Caki2 (cell line): ENCODE measurements at regions not wholly inside any gene's neighbourhood (a gene's known extent, or its start where the extent isn't known, plus 50 kb on each side); places are given as distances from the start of the nearest gene placed in this dataset.
"Not testable (repeated sequence)": the region's sequence is repeated elsewhere in the genome, so short reads cannot be mapped to it uniquely, and the experiment has no call there.

ENCODE experiments used
- DNase-seq: peaks from one replicate; pipeline ENCODE4 v3.0.0-alpha.2; 2015; ENCODE audit warnings: low read depth
- in situ Hi-C: cut with HindIII; loops from 2 replicates; pipeline ENCODE4 v1.10.0; 2016; ENCODE audit warnings: low sequenced_read_pairs, low pct_unique_long_range_greater_than_20kb, mixed read lengths

DNA sequence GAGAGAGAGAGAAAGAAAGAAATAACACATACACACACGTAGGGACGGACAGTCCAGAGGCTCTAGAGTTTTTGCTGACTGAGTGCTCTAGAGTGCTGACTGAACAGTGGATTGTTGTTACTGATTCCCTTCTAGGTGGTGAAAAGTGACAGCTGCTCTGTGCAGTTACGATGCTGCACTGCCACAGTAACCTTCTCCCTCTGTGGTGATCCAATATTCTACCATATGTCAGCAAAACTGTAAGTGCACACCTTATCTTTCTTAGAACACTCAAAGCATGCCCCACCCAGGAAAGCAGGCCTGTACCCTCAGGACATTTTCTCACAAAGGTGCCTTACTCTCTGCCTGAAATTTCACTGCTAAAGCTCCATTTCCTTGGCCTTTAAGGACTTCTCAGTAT, 1023.5 kb downstream of the TYW1 start:
- in situ Hi-C loops: no loop called here
- DNase-seq: no peak

DNA sequence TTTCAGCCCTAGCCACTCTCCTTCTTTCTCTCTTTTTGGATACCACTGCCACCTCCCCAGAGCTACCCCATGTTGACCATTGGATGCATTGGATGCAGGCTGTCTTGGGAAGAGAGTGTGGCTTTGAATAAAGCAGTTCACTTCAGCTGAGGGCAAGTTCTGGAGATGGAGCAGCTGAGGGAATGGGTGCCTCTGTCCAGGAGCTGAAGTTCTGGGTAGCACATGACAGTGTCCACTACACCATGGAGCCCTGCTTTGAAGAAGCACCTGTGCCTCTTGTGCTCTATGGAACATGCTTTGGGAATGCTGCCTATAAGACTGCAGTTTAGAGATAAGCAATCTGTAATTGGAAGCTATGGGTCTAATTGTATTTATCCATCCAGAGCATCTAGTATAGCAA, 1028.7 kb downstream of the TYW1 start:
- DNase-seq: no peak
- in situ Hi-C loops: no loop called here

DNA sequence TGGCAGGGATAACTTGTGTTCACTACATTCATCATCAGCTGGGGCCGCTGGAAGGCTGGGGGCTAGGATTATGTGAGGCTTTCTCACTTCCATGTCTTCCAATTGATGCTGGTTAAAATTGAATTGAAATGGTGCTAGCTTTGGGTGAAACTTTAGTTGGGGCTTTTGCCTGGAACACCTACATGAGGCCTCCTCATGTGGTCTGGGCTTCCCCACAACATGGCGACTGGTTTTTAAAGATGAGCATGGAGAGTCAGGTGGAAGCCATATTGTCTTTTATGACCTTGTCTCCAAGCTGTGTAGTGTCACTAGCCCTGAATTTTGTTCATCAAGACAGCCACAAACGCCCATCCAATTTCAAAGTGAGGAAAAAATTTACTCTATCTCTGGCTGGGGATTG, 1033.9 kb downstream of the TYW1 start:
- no peak for DNase-seq
- in situ Hi-C loops: no loop called here

DNA sequence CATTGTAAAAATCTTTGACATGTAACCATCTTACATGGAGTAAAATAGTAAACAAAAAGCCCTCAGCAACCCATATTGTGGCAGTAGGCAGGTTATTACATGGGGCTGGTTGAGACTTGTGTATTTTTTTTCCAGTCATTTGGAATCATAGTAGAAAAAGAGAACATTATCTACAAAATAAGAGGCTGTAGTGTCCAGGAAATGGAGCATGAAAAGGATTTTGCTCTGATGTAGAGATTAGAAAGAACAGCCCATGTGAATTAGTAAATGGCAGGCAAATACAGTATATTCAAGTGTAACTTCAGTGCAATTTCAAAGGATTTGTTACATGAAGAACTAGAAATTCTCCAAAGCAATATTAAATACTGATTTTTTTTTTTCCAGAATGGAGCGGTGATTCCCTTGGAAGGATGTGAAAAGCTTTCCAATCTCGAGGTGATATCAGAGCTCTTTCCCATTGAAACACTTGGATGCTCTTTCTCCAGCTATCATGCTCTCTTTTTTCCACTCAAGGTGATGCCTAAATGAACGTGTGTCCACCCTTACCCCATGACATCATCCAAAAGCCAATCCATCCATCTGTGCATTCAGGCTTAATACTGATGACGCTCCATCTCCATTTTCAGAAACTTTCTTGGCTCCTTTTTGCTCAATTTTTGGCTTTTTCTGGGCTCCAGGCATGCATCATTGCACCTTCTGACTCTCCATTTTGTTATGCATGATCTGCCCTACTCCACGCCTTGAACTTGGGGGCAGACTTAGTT, 1034.7 kb downstream of the TYW1 start:
- in situ Hi-C loops: no loop called here
- DNase-seq: no peak

DNA sequence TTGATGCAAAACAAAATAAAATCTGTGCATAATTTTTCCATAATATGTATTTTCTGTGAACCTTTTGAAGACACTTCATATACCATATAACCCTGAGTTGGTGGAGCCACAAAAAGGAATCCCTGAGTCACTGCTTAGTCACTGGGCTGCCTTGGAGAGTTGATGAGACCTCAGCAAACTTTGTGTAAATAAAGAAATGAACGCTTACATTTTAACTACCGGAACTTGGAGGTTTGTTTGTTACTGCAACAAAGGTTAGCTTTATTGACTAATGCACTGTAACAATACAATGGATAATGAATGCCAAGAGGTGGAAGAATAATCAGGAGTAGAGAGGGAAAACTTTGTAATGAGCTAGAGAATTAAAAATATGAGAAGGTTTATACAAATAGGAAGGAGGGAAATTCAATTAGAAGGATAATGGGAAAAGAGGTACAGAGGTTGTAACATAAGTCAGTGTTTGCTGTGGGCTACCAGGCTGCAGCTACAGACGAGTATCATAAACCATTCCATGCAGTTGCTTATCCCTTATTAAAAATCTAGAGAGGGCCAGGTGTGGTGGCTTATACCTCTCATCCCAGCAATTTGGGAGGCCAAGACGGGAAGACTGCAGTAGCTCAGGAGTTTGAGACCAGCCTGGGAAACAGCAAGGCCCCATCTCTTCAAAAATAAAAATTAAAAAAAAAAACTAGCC, 1042.1 kb downstream of the TYW1 start:
- DNase-seq: peak; percentile 69
- in situ Hi-C loops: no loop called here

DNA sequence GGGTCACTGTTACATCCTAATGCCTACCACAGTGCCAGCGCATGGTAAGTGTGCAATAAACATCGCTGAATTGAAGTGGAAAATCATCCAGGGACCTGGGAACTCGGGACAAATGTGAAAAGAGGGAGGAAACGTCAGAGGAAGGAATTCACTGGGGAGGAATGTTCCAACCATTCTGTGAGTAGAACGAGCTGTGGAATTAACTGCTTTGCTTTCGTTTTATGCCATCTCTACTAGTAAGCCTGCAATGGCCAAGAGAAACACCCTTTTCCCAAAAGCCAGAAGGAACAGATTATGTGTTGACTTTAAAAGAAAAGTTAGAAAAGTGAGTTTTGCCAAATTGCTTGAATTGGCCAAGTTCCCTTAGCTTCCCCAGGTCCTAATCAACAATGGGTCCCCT, 1044.9 kb downstream of the TYW1 start:
- DNase-seq: no peak

DNA sequence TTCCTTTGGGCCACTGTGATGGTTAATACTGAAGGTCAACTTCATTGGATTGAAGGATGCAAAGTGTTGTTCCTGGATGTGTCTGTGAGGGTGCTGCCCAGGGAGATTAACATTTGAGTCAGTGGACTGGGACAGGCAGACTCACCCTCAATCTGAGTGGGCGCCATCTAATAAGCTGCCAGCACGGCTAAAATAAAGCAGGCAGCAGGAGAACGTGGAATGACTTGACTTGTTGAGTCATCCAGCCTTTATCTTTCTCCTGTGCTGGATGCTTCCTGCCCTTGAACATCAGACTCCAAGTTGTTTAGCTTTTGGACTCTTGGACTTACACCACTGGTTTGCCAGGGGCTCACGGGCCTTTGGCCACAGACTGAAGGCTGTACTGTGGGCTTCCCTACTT, 1046.9 kb downstream of the TYW1 start:
- in situ Hi-C loops: no loop called here
- no peak for DNase-seq

More for the DNA sequence above, 1044.9 kb downstream of the TYW1 start:
- in situ Hi-C loops: no loop called here

DNA sequence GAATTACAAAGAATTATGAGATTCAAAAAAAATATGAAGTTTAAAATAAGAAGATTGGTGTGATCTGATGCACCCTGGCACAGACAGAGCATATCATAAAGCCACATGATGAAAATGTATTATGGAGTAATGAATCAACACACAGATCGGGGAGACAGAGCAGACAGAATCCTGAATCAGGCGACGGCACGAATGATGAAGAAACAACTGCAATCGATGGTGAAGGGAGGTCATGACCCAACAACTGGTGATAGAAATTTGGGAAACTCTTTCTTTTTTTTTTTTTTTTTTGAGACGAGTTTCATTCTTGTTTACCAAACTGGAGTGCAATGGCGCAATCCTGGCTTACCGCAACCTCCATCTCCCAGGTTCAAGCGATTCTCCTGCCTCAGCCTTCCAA, 1054.0 kb downstream of the TYW1 start:
- in situ Hi-C loops: no loop called here
- DNase-seq: no peak

DNA sequence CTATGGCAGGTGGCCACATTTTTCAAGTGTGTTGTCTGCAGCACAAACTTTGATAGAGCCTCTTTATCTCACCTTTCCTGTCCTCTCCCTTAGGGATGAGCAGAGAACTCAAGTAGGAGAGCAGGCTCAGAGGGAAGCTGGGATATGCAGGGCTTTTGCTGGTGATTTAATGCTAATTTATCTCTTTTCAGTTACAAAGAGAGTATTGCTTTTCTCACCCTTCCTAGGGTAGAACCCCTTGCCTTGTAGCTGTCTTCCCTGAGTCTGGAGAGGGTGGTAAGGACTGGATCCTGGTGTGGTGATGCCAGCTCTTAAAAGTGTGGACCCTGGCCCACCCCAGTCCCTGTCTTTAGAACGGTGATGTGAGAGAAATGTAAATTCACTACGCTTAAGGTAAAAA, 1061.4 kb downstream of the TYW1 start:
- DNase-seq: no peak
- in situ Hi-C loops: no loop called here

DNA sequence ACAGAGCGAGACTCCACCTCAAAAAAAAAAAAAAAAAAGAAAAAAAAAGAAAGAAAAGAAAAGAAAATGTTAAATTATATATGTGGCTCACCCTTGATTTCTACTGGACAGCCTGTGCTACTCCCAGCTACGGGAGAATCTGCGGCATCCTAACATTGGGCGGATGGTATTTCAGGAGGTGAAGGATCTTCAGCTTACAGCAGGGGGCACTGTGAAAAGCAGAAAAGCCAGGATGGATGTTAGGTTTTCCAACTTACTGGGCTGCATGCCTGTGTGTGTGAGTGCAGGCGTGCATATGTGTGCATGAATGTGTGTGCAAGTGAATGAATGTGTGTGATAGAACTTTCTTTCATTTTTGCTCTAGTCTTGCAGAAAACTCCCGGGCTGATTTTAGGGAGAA, 1066.5 kb downstream of the TYW1 start:
- DNase-seq: no peak
- in situ Hi-C loops: no loop called here

DNA sequence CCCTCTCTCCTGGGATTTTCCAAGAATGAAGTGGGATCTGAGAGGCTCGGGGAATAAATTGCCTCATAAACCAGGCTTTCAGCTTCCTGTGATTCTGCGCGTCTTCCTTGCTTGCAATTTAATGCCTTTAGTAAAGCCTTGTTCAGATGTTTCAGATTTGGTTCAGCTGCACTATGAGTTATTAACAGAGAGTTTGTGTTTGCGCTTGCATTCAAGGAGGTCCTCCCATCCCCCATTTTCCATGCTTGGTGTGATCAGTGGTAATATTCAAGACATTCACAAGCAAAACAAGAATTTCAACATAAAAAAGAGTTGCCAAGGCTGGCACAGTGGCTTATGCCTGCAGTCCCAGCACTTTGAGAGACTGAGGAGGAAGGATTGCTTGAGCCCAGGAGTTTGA, 1068.9 kb downstream of the TYW1 start:
- in situ Hi-C loops: no loop called here
- DNase-seq: no peak

DNA sequence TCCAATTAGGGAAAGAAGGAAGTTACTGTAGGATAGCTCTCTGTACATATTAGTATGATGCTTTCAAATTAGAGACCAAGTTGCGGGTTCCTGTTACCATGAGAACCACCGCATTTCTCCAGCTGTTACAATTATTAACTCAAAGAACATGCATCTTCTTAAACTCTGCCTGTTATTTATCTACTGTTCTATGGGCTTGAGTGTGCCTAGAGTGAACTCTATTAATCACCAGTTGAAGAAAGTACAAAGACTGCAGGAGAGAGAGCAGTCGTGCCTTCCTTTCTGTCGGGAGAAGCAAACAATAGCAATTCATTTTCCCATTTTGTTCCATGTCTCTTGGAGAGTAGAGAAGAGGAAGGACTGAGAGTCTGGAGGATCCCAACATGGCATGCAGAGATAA, 1071.2 kb downstream of the TYW1 start:
- in situ Hi-C loops: no loop called here
- DNase-seq: no peak

DNA sequence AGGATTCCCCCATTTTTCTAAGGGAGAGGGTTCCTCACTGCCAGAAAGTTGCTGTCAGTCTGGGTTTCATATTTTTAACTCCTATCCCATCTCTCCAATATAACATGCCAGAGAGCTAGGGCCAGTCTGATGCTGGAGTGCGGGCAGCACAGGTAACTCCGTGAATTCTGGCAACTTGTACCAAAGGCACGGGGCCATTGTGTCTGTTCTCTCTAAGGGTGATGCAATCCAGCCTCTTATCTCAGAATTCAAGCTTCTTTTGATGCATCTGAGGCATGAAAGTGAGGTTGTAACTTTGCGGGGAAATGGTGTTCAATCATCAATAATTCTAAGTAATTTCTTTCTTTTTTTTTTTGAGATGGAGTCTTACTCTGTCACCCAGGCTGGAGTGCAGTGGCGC, 1074.4 kb downstream of the TYW1 start:
- in situ Hi-C loops: no loop called here
- no peak for DNase-seq

DNA sequence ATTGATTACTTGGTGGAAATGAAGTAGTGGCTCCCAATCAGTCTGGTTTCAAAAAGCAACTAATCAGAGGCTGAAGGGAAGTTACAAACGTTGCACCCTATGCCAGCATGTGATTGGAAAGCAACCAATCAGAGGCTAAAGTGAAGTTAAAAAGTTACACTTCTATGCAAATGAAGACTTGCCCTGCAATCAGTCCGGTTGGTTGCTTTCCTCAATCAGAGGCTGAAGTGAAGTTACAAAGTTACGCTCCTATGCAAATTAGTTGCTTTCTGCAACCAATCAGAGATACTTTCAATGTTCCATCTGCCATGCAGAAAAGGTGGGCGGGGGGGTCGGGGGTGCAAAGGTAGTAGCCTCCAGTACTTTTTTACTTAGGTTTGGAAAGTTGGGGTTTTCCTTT, 1077.1 kb downstream of the TYW1 start:
- in situ Hi-C loops: no loop called here
- DNase-seq: peak; percentile 83

DNA sequence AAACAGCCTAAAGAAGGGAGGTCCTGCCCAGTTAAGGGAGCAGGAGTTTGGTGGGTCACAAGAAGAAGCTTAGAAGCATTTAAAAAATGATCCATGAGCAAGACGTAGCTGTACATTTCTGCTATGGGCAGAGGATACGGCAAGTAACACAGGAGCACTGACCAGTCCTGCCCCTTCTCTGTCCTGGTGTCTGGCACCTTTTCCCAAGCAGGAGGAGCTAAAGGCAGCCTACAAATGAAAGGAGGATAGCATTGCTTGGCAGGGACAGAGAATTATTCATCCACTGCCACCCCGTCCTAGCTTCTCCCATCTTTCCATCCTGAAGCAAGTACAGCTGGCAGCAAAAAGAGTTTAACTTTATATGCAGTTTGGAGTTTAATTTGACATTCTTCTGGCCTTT, 1077.6 kb downstream of the TYW1 start:
- in situ Hi-C loops: no loop called here
- DNase-seq: peak; percentile 86

DNA sequence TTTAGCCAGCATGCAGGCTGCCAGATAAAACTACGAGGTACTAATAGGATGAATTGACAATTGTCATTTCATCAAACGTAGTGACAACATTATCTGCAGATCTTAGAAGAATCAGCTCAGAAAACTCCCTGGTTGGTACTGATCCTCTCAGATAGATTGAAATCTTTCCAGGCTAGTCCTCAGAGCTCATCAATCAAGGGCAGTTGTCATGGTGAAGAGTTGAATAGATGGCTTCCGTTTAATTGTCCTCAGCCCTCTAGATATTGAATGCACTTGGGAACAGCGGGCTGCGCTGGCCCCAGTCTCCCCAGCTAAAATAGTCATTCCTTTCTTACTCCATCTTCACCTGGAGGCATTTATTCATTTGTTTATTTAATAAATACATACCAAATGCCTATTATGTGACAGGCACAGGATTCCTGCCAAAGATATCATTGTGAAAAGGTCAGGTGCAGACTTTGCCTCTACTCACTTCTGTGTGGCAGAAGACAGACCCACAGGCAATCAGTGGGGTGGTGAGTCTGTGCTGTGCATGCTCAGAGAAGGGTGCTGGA, 1081.6 kb downstream of the TYW1 start:
- in situ Hi-C loops: no loop called here
- peak; percentile 80 for DNase-seq

DNA sequence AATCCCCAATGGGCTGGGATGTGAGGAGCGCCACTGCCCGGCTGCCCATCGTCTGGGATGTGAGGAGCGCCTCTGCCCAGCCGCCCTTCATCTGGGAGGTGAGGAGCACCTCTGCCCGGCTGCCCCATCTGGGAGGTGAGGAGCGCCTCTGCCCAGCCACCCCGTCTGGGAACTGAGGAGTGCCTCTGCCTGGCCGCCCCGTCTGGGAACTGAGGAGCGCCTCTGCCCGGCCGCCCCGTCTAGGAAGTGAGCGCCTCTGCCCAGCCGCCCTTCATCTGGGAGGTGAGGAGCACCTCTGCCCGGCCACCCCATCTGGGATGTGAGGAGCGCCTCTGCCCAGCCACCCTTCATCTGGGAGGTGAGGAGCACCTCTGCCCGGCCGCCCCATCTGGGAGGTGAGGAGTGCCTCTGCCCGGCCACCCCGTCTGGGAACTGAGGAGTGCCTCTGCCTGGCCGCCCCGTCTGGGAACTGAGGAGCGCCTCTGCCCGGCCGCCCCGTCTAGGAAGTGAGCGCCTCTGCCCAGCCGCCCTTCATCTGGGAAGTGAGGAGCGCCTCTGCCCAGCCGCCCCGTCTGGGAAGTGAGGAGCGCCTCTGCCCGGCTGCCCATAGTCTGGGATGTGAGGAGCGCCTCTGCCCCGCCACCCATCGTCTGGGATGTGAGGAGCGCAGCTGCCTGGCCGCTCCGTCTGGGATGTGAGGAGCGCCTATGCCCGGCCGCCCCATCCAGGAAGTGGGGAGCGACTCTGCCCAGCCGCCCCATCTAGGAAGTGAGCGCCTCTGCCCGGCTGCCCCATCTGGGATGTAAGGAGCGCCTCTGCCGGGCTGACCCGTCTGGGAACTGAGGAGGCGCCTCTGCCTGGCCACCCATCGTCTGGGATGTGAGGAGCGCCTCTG, 1085.7 kb downstream of the TYW1 start:
- DNase-seq, in situ Hi-C loops: not testable (repeated sequence)

DNA sequence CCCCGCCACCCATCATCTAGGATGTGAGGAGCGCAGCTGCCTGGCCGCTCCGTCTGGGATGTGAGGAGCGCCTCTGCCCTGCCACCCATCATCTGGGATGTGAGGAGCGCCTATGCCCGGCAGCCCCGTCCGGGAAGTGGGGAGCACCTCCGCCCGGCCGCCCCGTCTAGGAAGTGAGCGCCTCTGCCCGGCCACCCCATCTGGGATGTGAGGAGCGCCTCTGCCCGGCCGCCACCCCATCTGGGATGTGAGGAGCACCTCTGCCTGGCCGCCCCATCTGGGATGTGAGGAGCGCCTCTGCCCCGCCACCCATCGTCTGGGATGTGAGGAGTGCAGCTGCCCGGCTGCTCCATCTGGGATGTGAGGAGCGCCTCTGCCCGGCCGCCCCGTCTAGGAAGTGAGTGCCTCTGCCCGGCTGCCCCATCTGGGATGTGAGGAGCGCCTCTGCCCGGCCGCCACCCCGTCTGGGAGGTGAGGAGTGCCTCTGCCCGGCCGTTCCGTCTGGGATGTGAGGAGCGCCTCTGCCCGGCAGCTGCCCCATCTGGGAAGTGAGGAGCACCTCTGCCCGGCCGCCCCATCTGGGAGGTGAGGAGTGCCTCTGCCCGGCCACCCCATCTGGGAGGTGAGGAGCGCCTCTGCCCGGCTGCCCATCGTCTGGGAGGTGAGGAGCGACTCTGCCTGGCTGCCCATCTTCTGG, 1086.5 kb downstream of the TYW1 start:
- DNase-seq, in situ Hi-C loops: not testable (repeated sequence)
